ENCODE measurements at regions not wholly inside any gene's neighbourhood (a gene's known extent, or its start where the extent isn't known, plus 50 kb on each side); places are given as distances from the start of the nearest gene placed in this dataset.

GRCh38 chr9:18358325-18358724 is 115.6 kb upstream of the ADAMTSL1 start:
- TF ChIP-seq CTCF (IDR thresholded peaks at IDR 0.05; ENCODE audit: low read depth, low read length, poor library complexity, severe bottlenecking) (no peak), EZH2phosphoT487 (IDR thresholded peaks at IDR 0.05; ENCODE audit: borderline replicate concordance, low read length) (no peak)

Measured in DOHH2 (cell line).